Spleen (tissue), 3 donors: ENCODE measurements at regions not wholly inside any gene's neighbourhood (a gene's known extent, or its start where the extent isn't known, plus 50 kb on each side); places are given as distances from the start of the nearest gene placed in this dataset.
A peak's percentile ranks its signal among the peaks of the same experiment; 100 is the strongest.

Experiments
- POLR2A ChIP-seq, 3 donors: fragments of 450-650 bp; IDR thresholded peaks; one replicate each; pipeline ENCODE4 v1.5.1; 2017; ENCODE audit warnings: antibody characterized with exemption in 3 of 3, mild to moderate bottlenecking in 1 of 3
- POLR2AphosphoS5 ChIP-seq, 3 donors: sonication (generic); formaldehyde crosslinking; IDR thresholded peaks; one replicate each; pipeline ENCODE4 v1.5.1; 2017; ENCODE audit warnings: antibody characterized with exemption in 3 of 3

DNA sequence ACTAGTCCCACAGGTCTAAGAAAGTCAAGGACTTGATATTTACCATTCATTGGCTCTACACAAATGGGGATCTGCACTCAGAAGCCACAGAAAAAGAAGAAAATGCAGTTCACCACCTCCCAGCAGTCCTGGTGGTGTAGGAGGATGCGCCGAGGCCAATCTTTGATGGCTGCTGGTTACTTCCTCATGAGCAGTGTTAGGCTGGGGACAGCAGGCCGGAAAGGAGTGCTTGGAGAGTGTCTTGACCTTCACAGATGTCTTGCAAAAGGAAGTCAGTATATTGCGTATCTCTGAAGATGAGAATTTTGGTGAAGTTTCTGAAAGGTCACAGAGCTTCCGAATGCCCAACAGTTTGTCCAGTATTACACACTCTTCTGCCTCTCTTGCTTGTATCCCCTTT lies 597.0 kb downstream of the EBF1 start:
- peak in 1 of 3 donors; percentile 9 for TF ChIP-seq POLR2AphosphoS5 (IDR thresholded peaks at IDR 0.05)
- TF ChIP-seq POLR2A (IDR thresholded peaks at IDR 0.05) = no peak
